SK-N-MC (cell line): ENCODE measurements at regions not wholly inside any gene's neighbourhood (a gene's known extent, or its start where the extent isn't known, plus 50 kb on each side); places are given as distances from the start of the nearest gene placed in this dataset.
"Not testable (repeated sequence)": the region's sequence is repeated elsewhere in the genome, so short reads cannot be mapped to it uniquely, and the experiment has no call there.

Source experiments
- EZH2 ChIP-seq: fragments of 200-600 bp; sonication (generic); IDR thresholded peaks from one replicate; pipeline ENCODE4 v1.6.1; 2017; ENCODE audit warnings: antibody characterized with exemption
- POLR2AphosphoS5 ChIP-seq: IDR thresholded peaks from 2 replicates; pipeline ENCODE4 v1.6.1; 2012; ENCODE audit warnings: mild to moderate bottlenecking, low read depth, low read length, borderline replicate concordance

DNA sequence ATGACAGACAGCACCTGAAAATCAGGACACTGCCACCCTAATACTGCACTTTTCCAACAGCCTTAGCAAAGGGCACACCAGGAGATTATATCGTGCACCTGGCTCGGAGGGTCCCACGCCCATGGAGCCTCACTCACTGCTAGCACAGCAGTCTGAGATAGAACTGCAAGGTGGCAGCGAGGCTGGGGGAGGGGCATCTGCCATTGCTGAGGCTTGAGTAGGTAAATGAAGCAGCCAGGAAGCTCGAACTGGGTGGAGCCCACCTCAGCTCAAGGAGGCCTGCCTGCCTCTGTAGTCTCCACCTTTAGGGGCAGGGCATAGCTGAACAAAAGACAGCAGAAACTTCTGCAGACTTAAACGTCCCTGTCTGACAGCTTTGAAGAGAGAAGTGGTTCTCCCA lies 84.4 kb upstream of the UFL1 start:
- TF ChIP-seq EZH2, POLR2AphosphoS5: not testable (repeated sequence)
